ENCODE measurements at regions not wholly inside any gene's neighbourhood (a gene's known extent, or its start where the extent isn't known, plus 50 kb on each side); places are given as distances from the start of the nearest gene placed in this dataset.

DNA sequence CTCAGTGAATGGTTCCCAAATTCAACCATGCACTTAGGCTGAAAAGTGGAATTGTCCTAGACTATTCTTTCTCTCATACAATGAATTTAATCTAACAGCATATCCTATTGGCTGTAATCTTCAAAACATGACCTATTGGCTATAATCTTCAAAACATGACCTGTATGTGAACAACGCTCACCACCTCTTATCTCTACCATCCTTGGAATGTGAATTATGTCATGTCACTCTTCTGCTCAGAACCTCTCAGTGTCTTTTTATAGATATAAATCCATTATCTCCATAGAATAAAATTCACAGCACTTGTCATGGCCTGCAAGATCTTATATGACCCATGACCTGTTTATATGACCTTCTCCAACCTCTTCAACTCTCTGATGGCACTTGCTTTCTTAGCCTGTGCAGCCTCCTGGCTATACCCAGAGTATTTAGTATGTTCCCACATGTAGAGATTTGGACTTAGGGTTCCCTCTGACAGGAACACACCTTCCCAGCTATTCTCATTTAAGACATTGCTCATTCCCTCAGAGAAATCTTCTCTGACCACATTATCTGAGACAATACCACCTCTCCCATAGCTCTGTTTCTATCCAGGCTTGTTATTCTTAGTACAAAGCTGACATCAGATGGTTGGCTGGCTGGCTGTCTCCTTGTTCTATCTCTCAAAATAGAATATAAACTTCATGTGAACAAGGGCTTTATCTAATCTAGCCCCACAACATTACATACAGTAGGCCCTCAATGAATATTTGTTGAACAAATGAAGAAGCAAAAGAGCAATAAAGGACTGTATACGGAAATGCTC, 275.0 kb upstream of the PREP start:
- H3K9me3 Mint-ChIP-seq (ENCODE audit: insufficient read depth): peaks cover 11% of the 10 kb centered on the region
- no peak overlapping the region for H3K27ac Mint-ChIP-seq
- H3K4me1 ChIP-seq (ENCODE audit: control insufficient read depth in 2 of 2, insufficient read depth in 2 of 2, low read length in 2 of 2): no peaks in the 10 kb centered on the region
- H3K4me3 ChIP-seq (ENCODE audit: control extremely low read depth in 1 of 5, extremely low read depth in 1 of 5, insufficient read depth in 1 of 5, low read depth in 2 of 5, low read length in 4 of 5): no peak overlapping the region
- WGBS (ENCODE audit: insufficient coverage): no CpG with 5 or more reads among the region's 2 CpGs
- H3K27me3 ChIP-seq (replicated peaks in 1 of 4; ENCODE audit: control extremely low read depth in 1 of 4, control insufficient read depth in 3 of 4, insufficient read depth in 4 of 4, low read length in 3 of 4): no peaks in the 10 kb centered on the region
- intact Hi-C loops (cut with micrococcal nuclease): no loop called here
- H3K4me3 Mint-ChIP-seq: no peak overlapping the region
- ChIA-PET POLR2A (no interaction called here), CTCF (no interaction called here)
- no peaks in the 10 kb centered on the region for H3K9me3 ChIP-seq (ENCODE audit: control extremely low read depth in 1 of 3, control insufficient read depth in 2 of 3, insufficient read depth in 1 of 3, low read length in 2 of 3)
- H3K36me3 ChIP-seq (replicated peaks in 1 of 2; ENCODE audit: control extremely low read depth in 1 of 2, control insufficient read depth in 1 of 2, extremely low read depth in 1 of 2, insufficient read depth in 2 of 2, low read length in 1 of 2): no peaks in the 10 kb centered on the region
- ATAC-seq (ENCODE audit: low read depth): no peak
- no peak for DNase-seq
- TF ChIP-seq, protein P1, sequence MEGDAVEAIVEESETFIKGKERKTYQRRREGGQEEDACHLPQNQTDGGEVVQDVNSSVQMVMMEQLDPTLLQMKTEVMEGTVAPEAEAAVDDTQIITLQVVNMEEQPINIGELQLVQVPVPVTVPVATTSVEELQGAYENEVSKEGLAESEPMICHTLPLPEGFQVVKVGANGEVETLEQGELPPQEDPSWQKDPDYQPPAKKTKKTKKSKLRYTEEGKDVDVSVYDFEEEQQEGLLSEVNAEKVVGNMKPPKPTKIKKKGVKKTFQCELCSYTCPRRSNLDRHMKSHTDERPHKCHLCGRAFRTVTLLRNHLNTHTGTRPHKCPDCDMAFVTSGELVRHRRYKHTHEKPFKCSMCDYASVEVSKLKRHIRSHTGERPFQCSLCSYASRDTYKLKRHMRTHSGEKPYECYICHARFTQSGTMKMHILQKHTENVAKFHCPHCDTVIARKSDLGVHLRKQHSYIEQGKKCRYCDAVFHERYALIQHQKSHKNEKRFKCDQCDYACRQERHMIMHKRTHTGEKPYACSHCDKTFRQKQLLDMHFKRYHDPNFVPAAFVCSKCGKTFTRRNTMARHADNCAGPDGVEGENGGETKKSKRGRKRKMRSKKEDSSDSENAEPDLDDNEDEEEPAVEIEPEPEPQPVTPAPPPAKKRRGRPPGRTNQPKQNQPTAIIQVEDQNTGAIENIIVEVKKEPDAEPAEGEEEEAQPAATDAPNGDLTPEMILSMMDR (IDR thresholded peaks at IDR 0.05): no peak
- TF ChIP-seq EZH2 (IDR thresholded peaks at IDR 0.05; ENCODE audit: borderline replicate concordance, insufficient read depth, low read depth, low read length, poor library complexity, severe bottlenecking): no peak
- no peak overlapping the region for H2AFZ ChIP-seq (ENCODE audit: insufficient read depth, low read depth, low read length, poor library complexity, severe bottlenecking)
- no peak overlapping the region for H3K9ac ChIP-seq (ENCODE audit: low read length)
- H3K4me2 ChIP-seq (replicated peaks; ENCODE audit: low read depth, low read length, poor library complexity, severe bottlenecking): no peak overlapping the region
- H3K4me1 Mint-ChIP-seq: no peaks in the 10 kb centered on the region
- H4K20me1 ChIP-seq (ENCODE audit: control insufficient read depth, insufficient read depth, low read length, poor library complexity, severe bottlenecking): no peaks in the 10 kb centered on the region
- H3K27ac ChIP-seq (ENCODE audit: low read length in 2 of 2): no peak overlapping the region
- no peaks in the 10 kb centered on the region for H3K27me3 Mint-ChIP-seq
- no peaks in the 10 kb centered on the region for H3K79me2 ChIP-seq (ENCODE audit: control insufficient read depth, insufficient read depth, low read length)

DNA sequence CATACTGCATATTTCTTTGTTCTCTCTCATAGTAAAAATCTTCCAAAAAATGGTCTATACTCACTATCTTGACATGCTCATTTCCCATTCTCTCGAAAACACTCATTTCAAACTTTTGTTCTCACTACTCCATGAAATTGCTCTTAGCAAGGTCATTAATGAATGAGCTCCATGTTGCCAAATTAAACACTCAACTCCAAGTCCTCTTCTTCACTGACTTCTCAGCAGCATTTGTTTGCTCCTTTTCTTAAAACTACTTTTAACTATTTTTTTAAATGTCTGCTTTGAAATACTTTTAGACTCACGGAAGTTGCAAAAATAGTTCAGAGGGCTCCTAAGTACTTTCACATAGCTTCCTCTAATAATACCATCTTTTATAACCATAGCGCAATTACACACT, 274.0 kb upstream of the PREP start:
- Histone ChIP-seq H4K20me1 (ENCODE audit: control insufficient read depth, insufficient read depth, low read length, poor library complexity, severe bottlenecking) (no peaks in the 10 kb centered on the region), H3K4me2 (replicated peaks; ENCODE audit: low read depth, low read length, poor library complexity, severe bottlenecking) (no peak overlapping the region), H3K9me3 (ENCODE audit: control extremely low read depth in 1 of 3, control insufficient read depth in 2 of 3, insufficient read depth in 1 of 3, low read length in 2 of 3) (no peaks in the 10 kb centered on the region), H3K27ac (ENCODE audit: low read length in 2 of 2) (no peak overlapping the region), H3K27me3 (replicated peaks in 1 of 4; ENCODE audit: control extremely low read depth in 1 of 4, control insufficient read depth in 3 of 4, insufficient read depth in 4 of 4, low read length in 3 of 4) (no peaks in the 10 kb centered on the region), H3K36me3 (replicated peaks in 1 of 2; ENCODE audit: control extremely low read depth in 1 of 2, control insufficient read depth in 1 of 2, extremely low read depth in 1 of 2, insufficient read depth in 2 of 2, low read length in 1 of 2) (no peaks in the 10 kb centered on the region), H2AFZ (ENCODE audit: insufficient read depth, low read depth, low read length, poor library complexity, severe bottlenecking) (no peak overlapping the region), H3K4me1 (ENCODE audit: control insufficient read depth in 2 of 2, insufficient read depth in 2 of 2, low read length in 2 of 2) (no peaks in the 10 kb centered on the region), H3K79me2 (ENCODE audit: control insufficient read depth, insufficient read depth, low read length) (no peaks in the 10 kb centered on the region), H3K4me3 (ENCODE audit: control extremely low read depth in 1 of 5, extremely low read depth in 1 of 5, insufficient read depth in 1 of 5, low read depth in 2 of 5, low read length in 4 of 5) (no peak overlapping the region), H3K9ac (ENCODE audit: low read length) (no peak overlapping the region)
- 88% methylated on average over 2 of the region's 3 CpGs for WGBS (ENCODE audit: insufficient coverage)
- TF ChIP-seq EZH2 (IDR thresholded peaks at IDR 0.05; ENCODE audit: borderline replicate concordance, insufficient read depth, low read depth, low read length, poor library complexity, severe bottlenecking): no peak
- TF ChIP-seq, protein P1 (IDR thresholded peaks at IDR 0.05): no peak
- H3K9me3 Mint-ChIP-seq (ENCODE audit: insufficient read depth): peaks cover 11% of the 10 kb centered on the region
- ChIA-PET CTCF (interaction anchor here (0.5 kb wide), 1 partner anchor 454 kb away, joined by 4 read pairs; no protein-coding TSS in a partner anchor), POLR2A (no interaction called here)
- intact Hi-C loops (cut with micrococcal nuclease): no loop called here
- no peaks in the 10 kb centered on the region for H3K27me3 Mint-ChIP-seq
- no peak overlapping the region for H3K4me3 Mint-ChIP-seq
- H3K4me1 Mint-ChIP-seq: no peaks in the 10 kb centered on the region
- DNase-seq (no peak), ATAC-seq (ENCODE audit: low read depth) (no peak)
- no peak overlapping the region for H3K27ac Mint-ChIP-seq
